Vagina (tissue), 2 donors: ENCODE measurements at regions not wholly inside any gene's neighbourhood (a gene's known extent, or its start where the extent isn't known, plus 50 kb on each side); places are given as distances from the start of the nearest gene placed in this dataset.

Source experiments
- CTCF ChIP-seq, 3 experiments: fragments of 450-650 bp in 2 of 3; fragments of 200-600 bp in 1 of 3; sonication (generic) in 1 of 3; IDR thresholded peaks; one replicate each; pipeline ENCODE4 v1.5.1; 2017 to 2019; ENCODE audit warnings: antibody characterized with exemption in 3 of 3, mild to moderate bottlenecking in 2 of 3, moderate library complexity in 2 of 3
- POLR2A ChIP-seq, 2 donors: fragments of 450-650 bp; IDR thresholded peaks; one replicate each; pipeline ENCODE4 v1.6.1; 2017; ENCODE audit warnings: antibody characterized with exemption in 2 of 2, mild to moderate bottlenecking in 2 of 2, moderate library complexity in 2 of 2

DNA sequence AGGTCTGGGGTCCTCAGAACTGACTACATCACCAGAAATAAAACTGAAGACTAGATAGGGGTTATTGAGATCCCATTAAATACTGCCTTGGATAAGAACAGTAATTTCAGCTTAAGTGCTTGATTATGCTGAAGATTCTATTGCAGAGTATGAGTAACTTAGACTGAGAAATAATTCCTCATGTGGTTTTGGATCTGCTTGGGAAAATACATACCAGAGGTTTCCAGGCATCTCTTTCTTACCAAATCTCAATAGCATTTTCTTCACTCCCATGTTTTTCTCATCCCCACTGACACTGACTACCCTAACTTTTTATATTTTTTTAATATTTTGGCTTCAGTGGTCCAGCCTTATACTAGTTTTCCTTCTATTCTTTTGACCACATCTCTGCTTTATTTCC is 92.0 kb upstream of the TEX13D start:
- no peak for TF ChIP-seq CTCF (IDR thresholded peaks at IDR 0.05)
- TF ChIP-seq POLR2A (IDR thresholded peaks at IDR 0.05) = no peak
